Colonic mucosa (tissue), 4 donors: ENCODE measurements at regions not wholly inside any gene's neighbourhood (a gene's known extent, or its start where the extent isn't known, plus 50 kb on each side); places are given as distances from the start of the nearest gene placed in this dataset.

ENCODE experiments used
- DNase-seq: peaks from one replicate; pipeline ENCODE4 v3.0.0-alpha.2; 2020
- H3K27ac ChIP-seq: fragments of 200-600 bp; one replicate; pipeline ENCODE4 v1.8.0; 2021
- H3K27me3 ChIP-seq: fragments of 200-600 bp; one replicate; pipeline ENCODE4 v1.8.0; 2021
- H3K36me3 ChIP-seq: fragments of 200-600 bp; one replicate; pipeline ENCODE4 v1.8.0; 2021
- H3K4me1 ChIP-seq: fragments of 200-600 bp; one replicate; pipeline ENCODE4 v1.8.0; 2021; ENCODE audit warnings: mild to moderate bottlenecking
- H3K4me3 ChIP-seq: fragments of 200-600 bp; one replicate; pipeline ENCODE4 v1.8.0; 2021
- H3K9ac ChIP-seq, 2 donors: one replicate each; pipeline ENCODE4 v1.7.0; 2013; ENCODE audit warnings: control low read depth in 2 of 2, low read depth in 2 of 2, low read length in 2 of 2
- H3K9me3 ChIP-seq: fragments of 200-600 bp; one replicate; pipeline ENCODE4 v1.8.0; 2021
- CTCF ChIP-seq: fragments of 200-600 bp; IDR thresholded peaks from one replicate; pipeline ENCODE4 v1.8.0; 2022; ENCODE audit warnings: antibody characterized with exemption, mild to moderate bottlenecking
- intact Hi-C: fragments of 100-400 bp; cut with DNase I; formaldehyde crosslinking; loops from one replicate; pipeline ENCODE4 v1.14.1; 2022
- donor health status: healthy.
- donor health status: DM: no; HTN: no; CAD: no.
- donor health status: DM: no; HTN: no; CAD: no.

DNA sequence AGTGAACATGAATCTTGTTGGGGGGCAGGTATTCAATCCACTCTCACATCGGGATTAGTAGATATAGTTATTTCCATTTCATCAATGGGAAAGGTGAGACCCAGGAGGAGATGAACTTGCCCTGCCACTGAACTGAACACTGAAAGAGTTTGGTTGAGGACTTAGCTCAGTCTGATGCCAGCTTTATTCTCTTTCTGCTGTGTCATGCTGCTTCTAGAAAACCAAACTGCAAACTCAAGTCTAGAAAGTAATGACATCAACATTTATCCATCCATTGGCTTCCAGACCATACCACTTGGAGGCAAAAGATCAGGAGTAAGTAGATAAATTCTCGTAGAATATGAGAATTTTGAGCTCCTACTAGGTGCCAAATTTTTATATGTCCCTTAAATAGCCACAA lies 288.0 kb upstream of the CTNNB1 start:
- Histone ChIP-seq H3K9me3 (no peaks in the 10 kb centered on the region), H3K36me3 (no peaks in the 10 kb centered on the region), H3K9ac (no peak overlapping the region), H3K4me1 (peaks cover 11% of the 10 kb centered on the region), H3K4me3 (no peak overlapping the region), H3K27me3 (no peaks in the 10 kb centered on the region), H3K27ac (no peak overlapping the region)
- DNase-seq, result no peak
- intact Hi-C loops, result no loop called here
- TF ChIP-seq CTCF, result no peak

GRCh38 chr3:40911928-40912327 lies 287.4 kb upstream of the CTNNB1 start:
- TF ChIP-seq CTCF, result no peak
- Histone ChIP-seq H3K9ac (no peak overlapping the region), H3K27ac (peak overlapping the region; percentile 55), H3K27me3 (no peaks in the 10 kb centered on the region), H3K4me1 (peaks cover 11% of the 10 kb centered on the region), H3K4me3 (no peak overlapping the region), H3K9me3 (no peaks in the 10 kb centered on the region), H3K36me3 (no peaks in the 10 kb centered on the region)
- DNase-seq, result peak; percentile 55
- intact Hi-C loops, result no loop called here

GRCh38 chr3:40912461-40912860 lies 286.8 kb upstream of the CTNNB1 start:
- intact Hi-C loops, result no loop called here
- TF ChIP-seq CTCF, result no peak
- H3K4me1 ChIP-seq, result peaks cover 11% of the 10 kb centered on the region
- H3K36me3 ChIP-seq, result no peaks in the 10 kb centered on the region
- no peak overlapping the region for H3K4me3 ChIP-seq
- H3K9ac ChIP-seq, result no peak overlapping the region
- no peaks in the 10 kb centered on the region for H3K9me3 ChIP-seq
- no peaks in the 10 kb centered on the region for H3K27me3 ChIP-seq
- peak overlapping the region; percentile 55 for H3K27ac ChIP-seq
- no peak for DNase-seq

GRCh38 chr3:40913192-40913591 lies 286.1 kb upstream of the CTNNB1 start:
- Histone ChIP-seq H3K36me3 (no peaks in the 10 kb centered on the region), H3K9ac (no peak overlapping the region), H3K4me1 (peaks cover 11% of the 10 kb centered on the region), H3K9me3 (no peaks in the 10 kb centered on the region), H3K4me3 (no peak overlapping the region), H3K27me3 (no peaks in the 10 kb centered on the region), H3K27ac (no peak overlapping the region)
- intact Hi-C loops, result no loop called here
- DNase-seq, result no peak
- no peak for TF ChIP-seq CTCF

DNA sequence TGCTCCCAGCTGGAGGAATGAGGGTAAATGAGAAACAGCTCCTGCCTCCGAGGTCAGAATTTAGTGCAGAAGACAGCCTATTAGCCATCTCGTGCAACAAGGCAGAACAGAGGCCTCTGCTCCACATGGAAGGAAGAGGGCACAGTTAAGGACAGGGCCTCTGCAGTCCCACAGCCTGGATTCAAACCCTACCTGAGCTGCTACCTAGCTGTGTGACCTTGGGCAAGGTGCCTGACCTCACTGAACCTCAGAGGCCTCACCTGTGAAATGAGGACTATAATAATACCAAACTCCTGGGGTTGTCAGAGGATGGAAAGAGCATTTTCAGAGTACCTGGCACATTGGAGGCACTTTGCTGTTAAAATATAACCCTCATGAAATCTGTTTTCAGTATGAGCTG lies 285.7 kb upstream of the CTNNB1 start:
- Histone ChIP-seq H3K36me3 (no peaks in the 10 kb centered on the region), H3K4me3 (no peak overlapping the region), H3K9me3 (no peaks in the 10 kb centered on the region), H3K27ac (no peak overlapping the region), H3K27me3 (no peaks in the 10 kb centered on the region), H3K9ac (no peak overlapping the region), H3K4me1 (peaks cover 11% of the 10 kb centered on the region)
- no peak for DNase-seq
- TF ChIP-seq CTCF, result no peak
- intact Hi-C loops, result no loop called here

GRCh38 chr3:40914475-40914874 lies 284.8 kb upstream of the CTNNB1 start:
- Histone ChIP-seq H3K4me1 (peaks cover 11% of the 10 kb centered on the region), H3K36me3 (no peaks in the 10 kb centered on the region), H3K9ac (no peak overlapping the region), H3K9me3 (no peaks in the 10 kb centered on the region), H3K27me3 (no peaks in the 10 kb centered on the region), H3K27ac (no peak overlapping the region), H3K4me3 (no peak overlapping the region)
- intact Hi-C loops, result no loop called here
- no peak for TF ChIP-seq CTCF
- DNase-seq, result no peak
